Endothelial cell of umbilical vein (primary cell): ENCODE measurements at regions not wholly inside any gene's neighbourhood (a gene's known extent, or its start where the extent isn't known, plus 50 kb on each side); places are given as distances from the start of the nearest gene placed in this dataset.

Experiments used
- EZH2 ChIP-seq: IDR thresholded peaks from 2 replicates; pipeline ENCODE4 v1.6.1; 2012; ENCODE audit warnings: borderline replicate concordance, low read depth, mild to moderate bottlenecking, moderate library complexity, low read length, inconsistent platforms; ENCODE audit not compliant: severe bottlenecking
- MAX ChIP-seq: IDR thresholded peaks from 2 replicates; pipeline ENCODE4 v1.6.1; 2011; ENCODE audit not compliant: insufficient read depth, insufficient read length

GRCh38 chr13:37375724-37376123, 222.8 kb downstream of the POSTN start:
- no peak for TF ChIP-seq EZH2
- no peak for TF ChIP-seq MAX
